ENCODE measurements at regions not wholly inside any gene's neighbourhood (a gene's known extent, or its start where the extent isn't known, plus 50 kb on each side); places are given as distances from the start of the nearest gene placed in this dataset.

DNA sequence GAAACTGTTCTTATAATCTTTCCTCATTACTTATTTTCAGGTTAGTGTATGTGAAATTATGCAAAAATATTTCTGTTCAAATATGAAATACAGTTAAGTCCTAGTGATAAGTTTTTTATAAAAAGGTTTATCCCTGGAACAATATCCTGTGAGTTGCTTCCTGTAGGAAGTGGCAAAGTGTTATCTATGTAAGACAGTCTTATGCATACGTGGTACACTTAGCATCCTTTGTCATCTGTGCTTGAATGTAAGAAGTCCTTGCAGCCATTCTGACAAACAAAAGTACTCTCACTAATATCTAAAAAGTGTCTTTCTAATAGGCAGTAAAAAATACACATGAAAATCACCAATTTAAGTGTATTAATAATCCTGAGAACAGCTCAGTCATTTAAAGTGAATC lies 372.5 kb upstream of the BCHE start:
- no peak for TF ChIP-seq FOXM1 (IDR thresholded peaks at IDR 0.05; ENCODE audit: borderline replicate concordance)
- no peak for TF ChIP-seq SP1 (IDR thresholded peaks at IDR 0.05)
- no peak for TF ChIP-seq BHLHE40 (IDR thresholded peaks at IDR 0.05; ENCODE audit: borderline replicate concordance)
- TF ChIP-seq HDGF (IDR thresholded peaks at IDR 0.05; ENCODE audit: borderline replicate concordance) = no peak
- TF ChIP-seq CTBP1 (IDR thresholded peaks at IDR 0.05; ENCODE audit: borderline replicate concordance) = no peak
- TF ChIP-seq, protein P1, sequence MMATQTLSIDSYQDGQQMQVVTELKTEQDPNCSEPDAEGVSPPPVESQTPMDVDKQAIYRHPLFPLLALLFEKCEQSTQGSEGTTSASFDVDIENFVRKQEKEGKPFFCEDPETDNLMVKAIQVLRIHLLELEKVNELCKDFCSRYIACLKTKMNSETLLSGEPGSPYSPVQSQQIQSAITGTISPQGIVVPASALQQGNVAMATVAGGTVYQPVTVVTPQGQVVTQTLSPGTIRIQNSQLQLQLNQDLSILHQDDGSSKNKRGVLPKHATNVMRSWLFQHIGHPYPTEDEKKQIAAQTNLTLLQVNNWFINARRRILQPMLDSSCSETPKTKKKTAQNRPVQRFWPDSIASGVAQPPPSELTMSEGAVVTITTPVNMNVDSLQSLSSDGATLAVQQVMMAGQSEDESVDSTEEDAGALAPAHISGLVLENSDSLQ (IDR thresholded peaks at IDR 0.05) = no peak
- no peak for TF ChIP-seq ELF4 (IDR thresholded peaks at IDR 0.05)
- TF ChIP-seq FOXA1 (IDR thresholded peaks at IDR 0.05) = no peak
- TF ChIP-seq L3MBTL2 (conservative IDR thresholded peaks at IDR 0.05) = no peak
- no peak for TF ChIP-seq ZNF384 (IDR thresholded peaks at IDR 0.05)
- TF ChIP-seq ARNT (IDR thresholded peaks at IDR 0.05) = no peak
- no peak for TF ChIP-seq FOXK2 (IDR thresholded peaks at IDR 0.05)
- TF ChIP-seq TARDBP (IDR thresholded peaks at IDR 0.05) = no peak
